SK-N-SH (cell line): ENCODE measurements at regions not wholly inside any gene's neighbourhood (a gene's known extent, or its start where the extent isn't known, plus 50 kb on each side); places are given as distances from the start of the nearest gene placed in this dataset.

Source experiments
- CTCF ChIA-PET: fragments of 300-600, 350-600 bp; formaldehyde crosslinking; extraction: SDS; loops from one replicate; lab custom pipeline; 2021; lab: Yijun Ruan, JAX
- POLR2A ChIA-PET: fragments of 350-600 bp; sonication (Branson Sonifier 250); formaldehyde crosslinking; extraction: SDS; loops from one replicate; lab custom pipeline; 2020; ENCODE audit warnings: antibody characterized with exemption, inconsistent platforms; lab: Yijun Ruan, JAX
- DNase-seq: peaks from one replicate; pipeline ENCODE4 v3.0.0; 2012
- H2AFZ ChIP-seq: fragments of 200-600 bp; sonication (generic); 2 replicates; pipeline ENCODE4 v1.8.1; 2016; ENCODE audit warnings: antibody characterized with exemption, mild to moderate bottlenecking, low read depth
- H3F3A ChIP-seq: fragments of 200-600 bp; sonication (generic); replicated peaks from 2 replicates; pipeline ENCODE3; 2016; ENCODE audit warnings: antibody characterized with exemption, mild to moderate bottlenecking; ENCODE audit not compliant: insufficient read depth
- H3K27ac ChIP-seq, 2 experiments: fragments of 200-500 bp in 1 of 2; fragments of 200-600 bp in 1 of 2; sonication (Bioruptor generic) in 1 of 2; sonication (generic), shearing (Covaris generic) in 1 of 2; 2 replicates each; pipeline versions ENCODE4 v1.5.1 to v1.6.1; 2014 to 2016; ENCODE audit warnings: low read depth in 2 of 2, inconsistent platforms in 1 of 2, low read length in 1 of 2, mild to moderate bottlenecking in 1 of 2, mixed read lengths in 1 of 2
- H3K27me3 ChIP-seq: fragments of 200-600 bp; sonication (generic), shearing (Covaris generic); 2 replicates; pipeline ENCODE4 v1.6.1; 2016; ENCODE audit warnings: mixed run types; ENCODE audit not compliant: insufficient read depth
- H3K36me3 ChIP-seq, 2 experiments: fragments of 200-500 bp in 1 of 2; fragments of 200-600 bp in 1 of 2; sonication (Bioruptor generic) in 1 of 2; sonication (generic) in 1 of 2; replicated peaks in 1 of 2; 2 replicates each; pipeline versions ENCODE3 to v1.5.1; 2014 to 2016; ENCODE audit warnings: low read length in 1 of 2, mild to moderate bottlenecking in 1 of 2; ENCODE audit not compliant: insufficient read depth in 2 of 2, control insufficient read depth in 1 of 2
- H3K4me1 ChIP-seq, 2 experiments: fragments of 200-500 bp in 1 of 2; fragments of 200-600 bp in 1 of 2; sonication (Bioruptor generic) in 1 of 2; sonication (generic), shearing (Covaris generic) in 1 of 2; 2 replicates each; pipeline versions ENCODE4 v1.5.1 to v1.6.1; 2014 to 2016; ENCODE audit warnings: low read depth in 1 of 2, low read length in 1 of 2, mixed run types in 1 of 2; ENCODE audit not compliant: insufficient read depth in 2 of 2, control insufficient read depth in 1 of 2
- H3K4me2 ChIP-seq: fragments of 200-600 bp; sonication (generic), shearing (Covaris generic); 2 replicates; pipeline ENCODE4 v1.6.1; 2017; ENCODE audit warnings: mixed run types
- H3K4me3 ChIP-seq, 2 experiments: fragments of 200-500 bp in 1 of 2; fragments of 200-600 bp in 1 of 2; sonication (Bioruptor generic) in 1 of 2; sonication (generic), shearing (Covaris generic) in 1 of 2; 2 replicates each; pipeline versions ENCODE4 v1.5.1 to v1.8.1; 2014 to 2016; ENCODE audit warnings: low read depth in 2 of 2, inconsistent platforms in 1 of 2, low read length in 1 of 2, mild to moderate bottlenecking in 1 of 2, mixed read lengths in 1 of 2, moderate library complexity in 1 of 2
- H3K79me2 ChIP-seq: fragments of 200-600 bp; sonication (generic); 2 replicates; pipeline ENCODE4 v1.8.1; 2017; ENCODE audit warnings: mild to moderate bottlenecking; ENCODE audit not compliant: insufficient read depth
- H3K9ac ChIP-seq: fragments of 200-600 bp; sonication (generic); 2 replicates; pipeline ENCODE4 v1.6.1; 2017; ENCODE audit warnings: mixed run types
- H3K9me2 ChIP-seq: fragments of 200-600 bp; sonication (generic); 2 replicates; pipeline ENCODE4 v1.6.1; 2017; ENCODE audit warnings: mixed run types
- H3K9me3 ChIP-seq: fragments of 200-600 bp; sonication (generic); 2 replicates; pipeline ENCODE4 v1.6.1; 2017; ENCODE audit warnings: mixed run types, mild to moderate bottlenecking, moderate library complexity
- H4K20me1 ChIP-seq: fragments of 200-600 bp; sonication (generic); 2 replicates; pipeline ENCODE4 v1.6.1; 2017; ENCODE audit warnings: mild to moderate bottlenecking, mixed run types; ENCODE audit not compliant: insufficient read depth
- CTCF ChIP-seq: fragments of 200-600 bp; sonication (generic); IDR thresholded peaks from 2 replicates; pipeline ENCODE4 v1.6.1; 2017; ENCODE audit warnings: antibody characterized with exemption, mild to moderate bottlenecking, moderate library complexity
- ELF1 ChIP-seq: IDR thresholded peaks from 2 replicates; pipeline ENCODE4 v1.4.0; 2012
- EP300 ChIP-seq, 2 experiments: IDR thresholded peaks; 2 replicates each; pipeline versions ENCODE4 v1.4.0 to v1.6.1; 2012; ENCODE audit warnings: borderline replicate concordance in 1 of 2, low read depth in 1 of 2, low read length in 1 of 2
- EZH2phosphoT487 ChIP-seq: fragments of 200-600 bp; sonication (generic); IDR thresholded peaks from 2 replicates; pipeline ENCODE4 v1.6.1; 2017; ENCODE audit warnings: low read depth, mixed run types, mild to moderate bottlenecking, antibody characterized with exemption, moderate library complexity, borderline replicate concordance
- GABPA ChIP-seq: IDR thresholded peaks from 2 replicates; pipeline ENCODE4 v1.4.0; 2012; ENCODE audit warnings: low read depth, mild to moderate bottlenecking
- IRF3 ChIP-seq: fragments of 150-350 bp; IDR thresholded peaks from 2 replicates; pipeline ENCODE4 v1.6.1; 2016; ENCODE audit warnings: mild to moderate bottlenecking, low read depth, low read length
- JUND ChIP-seq: IDR thresholded peaks from 2 replicates; pipeline ENCODE4 v1.4.0; 2012
- MAX ChIP-seq: IDR thresholded peaks from 2 replicates; pipeline ENCODE4 v1.4.0; 2012; ENCODE audit warnings: low read depth
- MEF2A ChIP-seq: IDR thresholded peaks from 2 replicates; pipeline ENCODE4 v1.4.0; 2012; ENCODE audit warnings: low read depth, borderline replicate concordance
- REST ChIP-seq: IDR thresholded peaks from 2 replicates; pipeline ENCODE4 v1.6.1; 2012; ENCODE audit warnings: mild to moderate bottlenecking, low read depth, low read length, moderate library complexity
- SMC3 ChIP-seq: IDR thresholded peaks from 2 replicates; pipeline ENCODE4 v1.6.1; 2012; ENCODE audit warnings: low read depth, low read length, improper control_type of control experiment
- TCF12 ChIP-seq: IDR thresholded peaks from 2 replicates; pipeline ENCODE4 v1.4.0; 2012
- TEAD4 ChIP-seq: IDR thresholded peaks from 2 replicates; pipeline ENCODE4 v1.4.0; 2012; ENCODE audit warnings: mild to moderate bottlenecking, borderline replicate concordance; ENCODE audit not compliant: insufficient read depth
- USF1 ChIP-seq: IDR thresholded peaks from 2 replicates; pipeline ENCODE4 v1.4.0; 2012; ENCODE audit warnings: low read depth, borderline replicate concordance
- WGBS: methylation state at CpG from one replicate; pipeline ENCODE4 v1.1.6; 2017; ENCODE audit warnings: low lambda C conversion rate; 5-methylcytosine and 5-hydroxymethylcytosine counted together

GRCh38 chr19:27776524-27776923 lies 1436.4 kb downstream of the UQCRFS1 start (continued):
- TF ChIP-seq IRF3, result no peak
- no peak for TF ChIP-seq TEAD4
- no peak for TF ChIP-seq CTCF

GRCh38 chr19:27776020-27776419 lies 1436.9 kb downstream of the UQCRFS1 start:
- Histone ChIP-seq H3K9me3 (no peaks in the 10 kb centered on the region), H3F3A (peaks cover 5% of the 10 kb centered on the region), H4K20me1 (no peaks in the 10 kb centered on the region), H3K4me1 (no peaks in the 10 kb centered on the region), H3K9ac (no peak overlapping the region), H3K36me3 (peaks cover 3 to 21% of the 10 kb centered on the region in 2 experiments), H3K27ac (no peak overlapping the region), H3K9me2 (no peaks in the 10 kb centered on the region), H3K4me3 (no peak overlapping the region), H3K79me2 (peaks cover 12% of the 10 kb centered on the region; the same call in 1 of the 2 replicates), H2AFZ (no peak overlapping the region), H3K27me3 (no peaks in the 10 kb centered on the region), H3K4me2 (no peak overlapping the region)
- no peak for DNase-seq
- TF ChIP-seq MAX (no peak), CTCF (peak; percentile 38)
- 91% methylated on average over 8 of the region's 8 CpGs for WGBS
- CTCF ChIA-PET, result no interaction called here
- POLR2A ChIA-PET, result no interaction called here

GRCh38 chr19:27775395-27775794 lies 1437.6 kb downstream of the UQCRFS1 start:
- peaks cover 5% of the 10 kb centered on the region for H3F3A ChIP-seq
- no peak overlapping the region for H3K9ac ChIP-seq
- POLR2A ChIA-PET, result no interaction called here
- no peak overlapping the region for H3K4me2 ChIP-seq
- CTCF ChIA-PET, result no interaction called here
- H3K27me3 ChIP-seq, result no peaks in the 10 kb centered on the region
- no peak overlapping the region for H2AFZ ChIP-seq
- H3K4me3 ChIP-seq, result no peak overlapping the region; a peak in 1 of 4 replicates
- H4K20me1 ChIP-seq, result no peaks in the 10 kb centered on the region
- 92% methylated on average over 6 of the region's 6 CpGs for WGBS
- H3K27ac ChIP-seq, result no peak overlapping the region
- H3K9me3 ChIP-seq, result no peaks in the 10 kb centered on the region
- peaks cover 3 to 21% of the 10 kb centered on the region in 2 experiments for H3K36me3 ChIP-seq
- no peak for DNase-seq
- no peaks in the 10 kb centered on the region for H3K4me1 ChIP-seq
- no peaks in the 10 kb centered on the region for H3K9me2 ChIP-seq
- H3K79me2 ChIP-seq, result peaks cover 7% of the 10 kb centered on the region; the same call in 1 of the 2 replicates
- TF ChIP-seq EZH2phosphoT487, result no peak
- TF ChIP-seq MEF2A, result no peak
- TF ChIP-seq TCF12, result no peak
- TF ChIP-seq REST, result no peak
- no peak for TF ChIP-seq SMC3
- no peak for TF ChIP-seq JUND
- no peak for TF ChIP-seq IRF3
- no peak for TF ChIP-seq EP300 (IDR thresholded peaks at IDR 0.05; ENCODE audit: borderline replicate concordance in 1 of 2, low read depth in 1 of 2, low read length in 1 of 2)
- no peak for TF ChIP-seq ELF1
- no peak for TF ChIP-seq USF1
- TF ChIP-seq GABPA, result no peak
